ENCODE measurements at regions not wholly inside any gene's neighbourhood (a gene's known extent, or its start where the extent isn't known, plus 50 kb on each side); places are given as distances from the start of the nearest gene placed in this dataset.

- H4K91ac ChIP-seq (ENCODE audit: insufficient read length, low read depth, low read length), result no peak overlapping the region
- no peak overlapping the region for H3K23ac ChIP-seq (ENCODE audit: insufficient read length, low read depth, low read length)
- H3K27me3 Mint-ChIP-seq (ENCODE audit: low read depth), result no peaks in the 10 kb centered on the region
- WGBS (ENCODE audit: extremely low coverage, insufficient read length, low lambda C conversion rate), result no CpG with 5 or more reads among the region's 4 CpGs
- no peak overlapping the region for H2BK12ac ChIP-seq (ENCODE audit: insufficient read length, low read depth, low read length)
- no peaks in the 10 kb centered on the region for H3K23me2 ChIP-seq (ENCODE audit: insufficient read length, low read depth, low read length, poor library complexity, severe bottlenecking)
- no peak overlapping the region for H3K27ac ChIP-seq (ENCODE audit: insufficient read length, low read depth, low read length)
- no peaks in the 10 kb centered on the region for H3K27me3 ChIP-seq (ENCODE audit: insufficient read depth, low read length)
- no peaks in the 10 kb centered on the region for H3K79me2 ChIP-seq (ENCODE audit: insufficient read depth, low read length)
- DNase-seq, result peak; percentile 33
- H2BK120ac ChIP-seq (ENCODE audit: low read depth, low read length, poor library complexity, severe bottlenecking), result no peak overlapping the region
- H3K27ac Mint-ChIP-seq, result no peak overlapping the region
- H2BK5ac ChIP-seq (ENCODE audit: insufficient read length, low read length), result no peak overlapping the region
- H2AFZ ChIP-seq (ENCODE audit: low read length), result no peak overlapping the region
- no peaks in the 10 kb centered on the region for H3K9me3 ChIP-seq (ENCODE audit: control insufficient read depth, low read depth, low read length)
- H4K5ac ChIP-seq (ENCODE audit: insufficient read length, low read depth, low read length), result no peak overlapping the region
- TF ChIP-seq, protein P1, sequence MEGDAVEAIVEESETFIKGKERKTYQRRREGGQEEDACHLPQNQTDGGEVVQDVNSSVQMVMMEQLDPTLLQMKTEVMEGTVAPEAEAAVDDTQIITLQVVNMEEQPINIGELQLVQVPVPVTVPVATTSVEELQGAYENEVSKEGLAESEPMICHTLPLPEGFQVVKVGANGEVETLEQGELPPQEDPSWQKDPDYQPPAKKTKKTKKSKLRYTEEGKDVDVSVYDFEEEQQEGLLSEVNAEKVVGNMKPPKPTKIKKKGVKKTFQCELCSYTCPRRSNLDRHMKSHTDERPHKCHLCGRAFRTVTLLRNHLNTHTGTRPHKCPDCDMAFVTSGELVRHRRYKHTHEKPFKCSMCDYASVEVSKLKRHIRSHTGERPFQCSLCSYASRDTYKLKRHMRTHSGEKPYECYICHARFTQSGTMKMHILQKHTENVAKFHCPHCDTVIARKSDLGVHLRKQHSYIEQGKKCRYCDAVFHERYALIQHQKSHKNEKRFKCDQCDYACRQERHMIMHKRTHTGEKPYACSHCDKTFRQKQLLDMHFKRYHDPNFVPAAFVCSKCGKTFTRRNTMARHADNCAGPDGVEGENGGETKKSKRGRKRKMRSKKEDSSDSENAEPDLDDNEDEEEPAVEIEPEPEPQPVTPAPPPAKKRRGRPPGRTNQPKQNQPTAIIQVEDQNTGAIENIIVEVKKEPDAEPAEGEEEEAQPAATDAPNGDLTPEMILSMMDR (conservative IDR thresholded peaks at IDR 0.05), result 0 out of 3 replicates have a peak, but pooled peaks have one; percentile 11
- H3K79me1 ChIP-seq (ENCODE audit: insufficient read depth, low read depth, low read length, poor library complexity, severe bottlenecking), result no peaks in the 10 kb centered on the region
- no peak overlapping the region for H3K14ac ChIP-seq (ENCODE audit: insufficient read depth, low read length)
- no peak overlapping the region for H3T11ph ChIP-seq (ENCODE audit: low read length)
- no peak overlapping the region for H3K9ac ChIP-seq (ENCODE audit: extremely low read depth, insufficient read length, low read length)
- no peaks in the 10 kb centered on the region for H4K20me1 ChIP-seq (ENCODE audit: control insufficient read depth, insufficient read depth, insufficient read length)
- H3K9me3 Mint-ChIP-seq, result peaks cover 0 to 1% of the 10 kb centered on the region in 2 experiments; a peak in 2 of 5 replicates
- H3K36me3 Mint-ChIP-seq (ENCODE audit: insufficient read depth in 1 of 3, low read depth in 3 of 3), result no peaks in the 10 kb centered on the region
- no peaks in the 10 kb centered on the region; the same call in 1 of the 2 replicates for H3K4me1 ChIP-seq (ENCODE audit: insufficient read depth, low read length)
- H3K56ac ChIP-seq (ENCODE audit: insufficient read length, low read depth, low read length), result no peak overlapping the region
- no peak overlapping the region for H2BK20ac ChIP-seq (ENCODE audit: low read depth, low read length, poor library complexity, severe bottlenecking)
- H3K4ac ChIP-seq (ENCODE audit: low read depth, low read length), result no peak overlapping the region
- H3K4me3 Mint-ChIP-seq, result no peak overlapping the region
- no peak overlapping the region for H4K8ac ChIP-seq (replicated peaks; ENCODE audit: insufficient read length, low read depth, low read length)
- peaks cover 10 to 14% of the 10 kb centered on the region in 2 experiments for H3K4me1 Mint-ChIP-seq
- no peak overlapping the region for H2AK5ac ChIP-seq (ENCODE audit: insufficient read length, low read length)
- H2BK15ac ChIP-seq (ENCODE audit: low read depth, low read length), result no peak overlapping the region
- no peak overlapping the region for H3K18ac ChIP-seq (ENCODE audit: insufficient read length, low read depth, low read length)
- H3K4me2 ChIP-seq (ENCODE audit: insufficient read depth, insufficient read length, low read length), result no peak overlapping the region
These were observed 201.1 kb upstream of the LPP start for GRCh38 chr3:187952849-187953248.

Measured in H9 (cell line).